Skin of body (tissue), 1 donor: ENCODE measurements at regions not wholly inside any gene's neighbourhood (a gene's known extent, or its start where the extent isn't known, plus 50 kb on each side); places are given as distances from the start of the nearest gene placed in this dataset.
"Not testable (repeated sequence)": the region's sequence is repeated elsewhere in the genome, so short reads cannot be mapped to it uniquely, and the experiment has no call there.

Source experiments
- DNase-seq: peaks from one replicate; lab custom pipeline; 2025; lab: John Stamatoyannopoulos, UW

DNA sequence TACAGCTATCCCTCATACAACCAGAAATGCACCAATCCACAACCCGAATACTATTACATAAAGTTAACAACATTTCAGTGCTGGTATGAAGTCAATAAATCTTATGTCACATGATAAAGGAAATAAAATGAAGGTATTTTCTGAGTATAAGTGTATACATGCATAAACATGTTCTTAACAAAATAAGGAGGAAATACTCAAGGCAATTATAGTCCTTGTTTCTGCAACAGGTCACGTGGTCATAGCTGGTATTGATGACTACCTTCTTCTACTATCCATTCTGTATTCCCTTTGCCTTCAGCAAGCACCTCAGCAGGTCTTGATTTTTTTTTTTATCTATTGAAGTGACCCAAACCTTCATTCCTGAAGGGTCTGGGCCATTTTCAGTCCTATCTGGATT is 675.6 kb downstream of the RPL10L start:
- DNase-seq = no peak

DNA sequence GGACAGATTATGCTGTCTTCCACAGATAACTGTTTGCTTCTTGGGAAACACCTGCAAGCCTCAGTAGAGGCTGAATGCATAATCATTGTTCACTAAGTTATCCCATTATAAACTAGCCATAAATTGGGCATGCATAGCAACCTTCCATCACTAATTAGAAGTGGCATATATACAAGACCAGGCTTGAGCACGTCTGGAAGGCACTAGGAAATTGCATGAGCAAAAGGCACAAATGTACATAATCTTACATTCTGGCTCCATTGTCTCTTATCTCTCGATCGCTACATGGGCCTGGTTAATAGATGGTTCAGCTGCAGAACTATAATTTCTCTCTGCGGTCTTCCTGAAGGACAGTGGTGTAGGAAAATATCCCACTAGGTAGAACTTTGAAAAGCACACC is 679.2 kb downstream of the RPL10L start:
- no peak for DNase-seq

DNA sequence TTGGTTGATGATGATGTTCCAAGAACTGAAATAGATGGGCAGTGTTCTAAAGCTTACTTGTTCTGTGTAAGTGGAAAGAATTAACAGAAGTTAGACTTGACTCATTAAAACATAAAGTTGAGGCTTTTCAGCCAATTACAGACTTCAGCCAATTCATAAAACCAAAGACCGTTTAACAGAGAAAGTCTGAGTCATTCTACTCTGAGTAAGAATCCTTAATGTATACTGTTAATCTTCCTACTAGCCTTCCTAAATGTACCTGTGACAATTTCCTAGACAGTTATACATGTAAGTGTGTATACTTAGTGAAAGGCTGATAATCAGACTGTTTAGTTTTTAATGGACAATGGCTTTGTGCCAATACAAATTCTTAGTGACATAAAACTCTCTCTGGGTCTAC is 681.0 kb downstream of the RPL10L start:
- no peak for DNase-seq

DNA sequence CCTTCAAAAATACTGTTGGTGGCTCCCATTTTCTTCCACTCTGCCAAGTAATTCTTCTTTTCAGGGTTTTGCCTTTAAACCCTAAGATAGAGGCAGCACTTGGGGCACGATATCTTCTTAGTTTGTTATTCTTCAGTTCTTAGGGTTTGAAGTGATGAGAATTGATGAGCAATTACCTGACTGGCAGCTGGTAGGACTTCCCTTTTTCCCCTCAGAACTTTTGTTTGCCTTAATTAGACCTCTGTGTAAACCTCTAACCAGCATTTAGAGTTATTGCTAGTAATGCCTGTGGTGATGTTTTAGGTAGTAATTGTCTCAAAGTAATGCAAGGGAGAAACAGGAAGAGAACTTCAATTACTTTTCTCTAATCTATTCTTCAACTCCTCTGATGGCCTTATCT is 683.5 kb downstream of the RPL10L start:
- no peak for DNase-seq

DNA sequence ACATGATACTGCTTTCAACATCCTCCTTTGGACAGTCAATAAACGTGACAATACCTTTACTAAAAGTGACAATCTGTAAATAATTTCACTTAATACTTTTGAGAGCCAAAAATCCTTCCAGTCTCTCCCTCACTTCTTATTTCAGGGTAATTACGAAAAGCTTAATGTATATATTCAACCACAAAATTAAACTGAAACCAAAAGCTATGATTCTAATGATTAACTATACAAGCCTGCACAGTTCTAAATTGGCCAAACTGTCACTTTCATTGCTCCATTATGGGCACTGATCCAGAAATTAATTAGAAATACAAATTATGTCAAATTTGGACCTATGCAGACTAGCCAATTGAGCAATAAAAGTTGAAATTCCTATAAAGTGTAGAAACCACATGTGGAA is 696.5 kb upstream of the MIS18BP1 start:
- DNase-seq = no peak

DNA sequence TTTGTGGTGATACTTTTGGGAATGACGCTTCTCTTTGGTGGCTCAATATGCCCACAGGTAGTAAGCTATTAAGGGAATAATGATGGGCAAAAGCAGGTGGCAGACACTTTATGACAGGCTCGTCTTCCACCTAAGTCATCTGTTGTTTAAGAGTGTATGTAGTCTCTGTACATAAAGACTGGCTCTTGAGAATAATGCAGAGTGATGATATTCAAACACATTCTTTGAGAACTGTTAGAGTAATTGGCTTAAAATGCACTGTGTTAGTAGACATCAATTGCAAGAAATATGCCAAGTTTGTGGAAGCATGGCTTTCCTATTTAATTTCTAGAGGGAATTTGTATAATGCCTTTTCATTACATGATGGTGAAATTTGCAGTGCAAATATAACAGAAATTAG is 694.8 kb upstream of the MIS18BP1 start:
- no peak for DNase-seq

DNA sequence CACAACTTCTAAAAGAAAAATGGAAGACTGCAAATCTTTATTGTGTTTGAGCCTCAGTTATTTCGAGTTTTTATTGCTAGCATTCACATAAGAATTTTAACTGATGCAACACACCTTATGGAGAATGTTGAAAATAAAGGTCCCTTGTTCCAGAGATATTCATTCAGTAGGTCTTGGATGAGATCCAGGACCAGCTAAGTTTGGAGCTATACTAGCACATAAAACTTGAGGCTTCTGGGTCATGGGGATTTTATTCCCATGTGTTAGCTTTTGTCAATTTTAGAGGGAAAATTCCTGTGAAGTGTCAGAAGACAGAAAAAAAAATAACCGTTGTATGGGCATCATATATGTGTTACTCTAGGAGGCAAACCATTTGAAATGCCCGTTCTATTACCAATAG is 693.2 kb upstream of the MIS18BP1 start:
- no peak for DNase-seq

DNA sequence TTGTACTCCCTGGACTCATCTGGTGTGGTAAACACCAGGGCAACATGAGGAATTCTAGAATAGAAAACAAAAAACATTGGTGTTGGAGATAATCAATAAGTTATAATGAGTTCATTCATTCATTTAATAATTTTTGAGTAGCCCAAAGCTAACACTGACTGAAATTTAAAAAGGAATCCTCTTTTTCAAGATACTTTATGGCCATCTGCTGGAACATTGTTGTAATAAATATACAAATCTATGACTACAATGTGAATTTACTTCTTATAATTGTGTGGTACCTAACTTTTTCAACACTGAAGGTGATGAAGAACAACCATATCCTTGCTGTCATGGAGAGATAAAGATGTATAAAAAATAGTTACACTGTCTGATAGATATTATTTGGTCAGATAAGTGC is 687.3 kb upstream of the MIS18BP1 start:
- no peak for DNase-seq

DNA sequence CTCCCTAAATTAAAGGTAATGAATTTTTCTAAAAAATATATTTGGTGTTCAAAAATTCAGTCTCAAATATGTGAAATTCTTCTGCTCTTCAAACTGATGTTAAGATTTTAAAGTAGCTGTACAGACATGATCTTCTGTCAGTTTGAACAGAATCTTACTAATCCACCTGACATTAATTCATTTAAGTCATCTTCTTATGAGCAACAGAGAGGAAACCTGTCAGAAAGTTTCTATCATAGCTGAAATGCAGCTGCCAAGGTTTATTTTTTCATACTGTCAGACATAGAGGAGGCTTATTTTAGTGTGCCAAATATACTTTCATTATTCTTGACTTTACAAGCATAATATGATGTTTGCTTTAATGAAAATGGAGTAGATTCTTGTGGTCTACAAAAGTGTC is 686.6 kb upstream of the MIS18BP1 start:
- no peak for DNase-seq

DNA sequence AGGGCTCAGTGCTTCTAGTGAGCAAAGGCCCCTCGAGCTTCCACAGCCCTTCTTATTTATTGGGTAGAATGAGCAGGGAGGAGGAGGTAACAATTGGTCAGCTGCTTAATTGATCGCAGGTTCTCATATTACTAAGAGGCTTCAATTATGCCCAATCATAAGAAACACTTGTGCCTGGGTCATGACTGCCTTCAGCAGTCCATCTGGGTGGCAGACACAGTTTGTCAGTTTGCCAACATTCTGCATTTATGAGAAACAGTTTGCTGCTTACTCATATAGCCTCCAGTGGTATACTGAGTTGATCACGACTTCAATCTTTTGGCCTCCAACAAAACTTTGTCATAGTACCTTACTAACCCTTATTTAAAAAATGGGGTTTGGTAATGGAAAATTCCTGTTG is 667.0 kb upstream of the MIS18BP1 start:
- DNase-seq = not testable (repeated sequence)

DNA sequence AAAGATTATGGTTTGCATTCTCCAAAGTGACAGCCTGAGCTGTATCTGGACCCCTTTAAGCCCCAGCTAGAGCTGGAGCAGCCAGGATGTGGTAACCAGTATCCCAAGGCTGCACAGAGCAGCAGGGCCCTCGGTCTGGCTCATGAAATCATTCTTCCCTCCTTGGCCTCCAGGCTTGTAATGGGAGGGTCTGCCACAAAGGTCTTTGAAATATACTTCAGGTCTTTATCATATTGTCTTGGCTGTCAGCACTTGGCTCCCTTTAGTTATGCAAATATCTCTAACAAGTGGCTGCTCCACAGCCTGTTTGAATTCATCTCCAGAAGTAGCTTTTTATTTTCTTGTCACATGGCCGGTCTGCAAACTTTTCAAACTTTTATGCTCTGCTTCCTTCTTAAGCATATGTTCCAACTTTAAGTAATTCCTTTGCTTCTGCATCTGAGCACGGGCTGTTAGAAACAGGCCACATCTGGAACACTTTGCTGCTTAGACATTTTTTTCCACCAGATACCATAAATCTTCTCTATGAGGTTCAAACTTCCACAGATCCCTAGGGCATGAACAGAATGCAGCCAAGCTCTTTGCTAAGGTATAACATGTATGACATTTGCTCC is 663.4 kb upstream of the MIS18BP1 start:
- peak; percentile 82 for DNase-seq

DNA sequence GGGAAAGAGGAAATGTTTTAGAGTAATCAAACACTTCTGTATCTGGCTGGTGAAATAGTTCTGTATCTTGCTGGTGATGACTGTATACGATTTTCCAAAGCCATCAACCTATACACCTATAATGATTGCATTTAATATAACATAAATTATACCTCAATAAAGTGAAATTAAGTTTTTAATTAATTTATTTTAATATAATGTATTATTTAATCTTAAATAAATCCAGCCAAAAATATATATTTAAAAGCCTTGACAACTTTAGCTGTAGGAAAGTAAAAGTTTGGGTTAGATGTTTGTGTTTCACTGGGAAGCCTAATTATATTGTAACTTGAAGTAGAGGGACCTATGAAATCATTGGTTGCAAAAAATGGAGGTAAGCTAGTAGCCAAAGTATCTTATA is 654.8 kb upstream of the MIS18BP1 start:
- DNase-seq = no peak

DNA sequence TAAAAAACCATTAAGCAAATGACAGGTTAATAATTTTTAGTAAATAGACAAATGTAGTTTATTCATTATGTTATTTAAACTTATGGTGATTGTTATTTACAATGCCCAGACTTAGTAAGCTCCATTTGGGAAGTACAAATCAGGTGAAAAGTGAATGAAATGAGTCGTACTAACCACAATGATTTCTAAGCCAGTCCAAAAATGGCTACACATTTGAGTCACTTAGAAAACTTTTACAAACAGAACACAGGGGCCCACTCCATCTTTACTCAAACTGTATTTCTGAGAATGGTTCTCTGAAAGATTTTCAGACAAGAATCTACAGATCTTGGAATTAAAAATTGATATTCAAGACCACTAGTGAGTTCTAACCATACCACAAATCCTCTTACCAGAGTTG is 653.3 kb upstream of the MIS18BP1 start:
- no peak for DNase-seq

DNA sequence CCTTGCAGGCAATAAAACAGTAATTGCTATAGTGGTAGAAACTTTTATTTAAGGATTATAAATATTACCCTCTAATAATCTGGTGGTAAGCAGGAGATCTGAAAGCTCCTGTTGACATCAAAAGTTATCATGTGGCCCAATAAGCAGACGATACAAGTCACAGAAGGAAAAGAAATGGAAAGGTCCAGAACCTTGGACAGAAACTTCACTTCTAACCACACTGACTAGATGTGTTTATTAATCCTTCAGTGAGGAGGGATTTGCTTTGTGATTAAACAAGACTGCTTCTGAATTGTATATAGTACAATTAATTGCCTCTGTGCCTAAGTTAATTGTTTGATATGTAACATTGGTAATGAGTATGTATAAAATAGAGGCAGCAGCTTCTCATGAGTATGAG is 652.7 kb upstream of the MIS18BP1 start:
- DNase-seq = no peak

DNA sequence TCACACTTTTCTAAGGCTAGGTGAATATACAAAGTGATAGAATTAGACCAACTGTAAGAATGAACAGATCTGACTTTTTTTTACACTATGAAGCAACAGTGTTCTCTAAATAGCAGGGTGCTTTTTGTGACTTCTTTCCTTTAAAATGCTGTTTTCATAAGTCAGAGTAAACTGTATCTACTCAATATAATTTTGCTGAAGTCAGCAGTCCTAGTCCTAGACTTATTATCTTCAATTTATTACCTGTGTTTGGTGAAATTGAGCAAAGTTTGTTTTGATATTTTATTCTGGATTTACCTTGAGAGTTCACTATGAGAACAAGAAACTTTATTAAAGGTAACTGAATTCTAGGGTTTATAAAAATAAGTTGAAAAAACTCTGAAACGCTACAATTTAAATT is 651.3 kb upstream of the MIS18BP1 start:
- DNase-seq = no peak

DNA sequence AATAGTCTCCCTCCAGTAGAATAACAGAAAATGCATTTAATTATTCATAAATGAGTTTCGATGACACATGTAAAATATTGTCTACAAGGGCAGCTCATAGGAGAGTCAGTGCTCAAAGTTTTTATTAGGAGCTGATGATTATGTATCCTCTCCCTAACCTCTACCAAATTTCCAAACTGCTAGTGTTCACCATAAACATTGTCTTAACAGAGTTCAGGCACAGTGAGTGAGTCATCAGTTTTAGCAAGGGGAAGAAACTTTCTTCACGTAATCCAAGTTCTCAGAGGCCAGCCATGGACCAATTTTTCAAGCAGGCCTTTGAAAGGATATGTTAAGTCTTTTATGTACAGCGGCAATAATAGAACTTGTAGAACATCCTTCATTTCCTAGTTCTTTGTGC is 649.2 kb upstream of the MIS18BP1 start:
- no peak for DNase-seq

DNA sequence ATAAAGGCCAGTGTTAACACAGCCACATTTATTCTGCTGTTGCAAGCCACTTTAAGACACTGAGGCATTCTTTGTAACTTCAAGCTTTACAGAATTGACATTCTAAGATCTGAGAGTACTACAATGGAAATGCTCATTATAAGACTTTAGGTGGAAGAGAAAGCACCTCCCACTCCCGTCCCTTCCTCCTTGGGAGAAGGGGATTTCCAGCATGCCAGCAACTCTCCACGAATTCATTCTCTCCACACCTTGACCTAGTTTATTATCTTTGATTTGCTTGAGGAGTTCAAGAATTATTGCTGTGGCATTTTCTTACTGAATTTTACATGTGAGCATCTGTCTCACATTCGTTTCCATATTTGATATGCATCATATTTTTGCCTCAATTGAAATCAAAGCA is 644.4 kb upstream of the MIS18BP1 start:
- DNase-seq = no peak

DNA sequence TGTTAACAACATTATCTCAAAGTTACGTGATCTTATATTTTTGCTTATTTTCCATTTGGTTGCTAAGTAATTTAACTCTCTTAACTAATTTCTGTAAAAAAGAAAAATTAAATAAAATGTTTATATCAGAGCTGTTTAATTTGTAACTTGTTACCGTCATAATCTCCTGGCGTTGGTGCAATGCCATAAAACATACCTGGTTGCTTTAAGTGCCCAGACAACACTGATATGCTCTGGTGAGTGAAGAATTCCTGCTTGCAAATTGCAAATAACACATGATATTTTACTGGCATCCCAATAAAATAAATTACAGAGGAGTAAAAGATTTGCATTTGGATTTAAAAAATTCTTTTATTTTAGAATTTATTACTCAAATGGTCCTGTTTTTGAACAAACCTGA is 640.1 kb upstream of the MIS18BP1 start:
- no peak for DNase-seq

DNA sequence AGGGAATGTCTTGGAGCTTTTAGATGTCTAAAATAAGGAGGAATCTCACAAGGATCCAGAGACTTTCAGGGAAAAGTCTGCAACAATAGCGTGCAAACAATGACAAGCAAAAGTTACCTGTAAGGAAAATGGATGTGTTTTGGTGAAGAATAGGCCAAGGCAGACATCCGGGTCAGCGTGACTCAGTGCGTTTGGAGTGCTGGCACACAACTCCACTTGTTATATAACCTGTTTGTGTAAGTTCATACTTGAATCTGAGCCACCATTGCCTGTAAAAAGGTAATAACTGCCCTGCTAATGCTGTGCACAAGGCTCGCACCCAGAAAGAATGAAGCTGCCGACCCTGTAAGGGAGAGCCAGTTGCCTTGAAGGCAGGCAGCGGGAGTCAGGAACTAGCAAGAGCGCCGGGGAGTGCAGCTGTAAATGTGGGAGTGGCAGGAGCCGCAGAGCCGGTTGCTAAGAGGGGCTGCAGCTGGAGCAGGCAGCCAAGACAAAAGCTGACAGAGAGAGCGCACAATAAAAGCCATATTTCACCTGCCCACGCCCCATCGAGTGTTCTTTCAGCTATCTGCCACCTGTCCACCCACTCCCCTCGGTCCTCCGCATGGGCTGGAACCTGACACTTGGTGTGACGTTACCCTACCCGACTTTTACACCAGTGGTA is 638.5 kb upstream of the MIS18BP1 start:
- no peak for DNase-seq

DNA sequence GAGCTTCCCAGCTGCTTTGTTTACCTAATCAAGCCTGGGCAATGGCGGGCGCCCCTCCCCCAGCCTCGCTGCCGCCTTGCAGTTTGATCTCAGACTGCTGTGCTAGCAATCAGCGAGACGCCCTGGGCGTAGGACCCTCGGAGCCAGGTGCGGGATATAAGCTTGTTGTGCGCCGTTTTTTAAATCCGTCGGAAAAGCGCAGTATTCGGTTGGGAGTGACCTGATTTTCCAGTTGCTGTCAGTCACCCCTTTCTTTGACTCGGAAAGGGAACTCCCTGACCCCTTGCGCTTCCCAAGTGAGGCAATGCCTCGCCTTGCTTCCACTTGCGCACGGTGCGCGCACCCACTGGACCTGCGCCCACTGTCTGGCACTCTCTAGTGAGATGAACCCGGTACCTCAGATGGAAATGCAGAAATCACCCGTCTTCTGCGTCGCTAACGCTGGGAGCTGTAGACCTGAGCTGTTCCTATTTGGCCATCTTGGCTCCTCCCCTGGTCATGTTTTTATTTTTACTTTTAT is 635.8 kb upstream of the MIS18BP1 start:
- DNase-seq = not testable (repeated sequence)

DNA sequence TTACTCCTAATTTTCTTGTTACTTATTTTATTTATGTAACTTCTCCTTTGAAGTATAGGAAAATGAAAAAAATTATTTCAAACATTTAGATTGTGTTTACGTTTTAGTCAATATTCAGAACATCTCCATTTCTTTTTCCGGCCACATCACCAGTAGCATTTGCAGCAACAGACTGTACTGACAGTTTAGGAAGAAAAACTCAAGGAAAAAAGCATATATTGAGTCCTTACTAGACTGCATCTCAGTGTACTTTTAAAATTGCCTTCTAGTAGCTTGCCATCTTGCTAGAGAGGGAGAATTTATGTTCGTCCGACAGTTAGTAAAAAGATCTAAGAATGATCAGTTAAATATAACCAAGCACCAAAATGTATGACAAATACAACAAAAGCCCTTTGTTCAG is 625.0 kb upstream of the MIS18BP1 start:
- DNase-seq = no peak

DNA sequence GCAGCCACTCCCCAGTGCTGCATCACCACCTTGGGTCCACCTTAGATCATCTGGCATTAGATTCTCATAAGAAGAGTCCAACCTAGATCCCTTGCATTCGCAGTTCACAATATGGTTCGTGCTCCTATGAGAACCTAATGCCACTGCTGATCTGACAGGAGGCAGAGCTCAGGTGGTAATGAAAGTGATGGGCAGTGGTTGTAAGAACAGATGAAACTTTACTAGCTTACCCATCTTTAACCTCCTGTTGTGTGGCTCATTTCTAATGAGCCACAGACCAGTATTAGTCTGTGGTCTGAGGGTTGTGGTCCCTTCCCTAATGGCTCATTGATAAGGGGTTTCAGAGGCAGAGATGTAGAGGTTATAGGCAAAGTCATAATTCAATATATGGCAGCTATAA is 615.9 kb upstream of the MIS18BP1 start:
- no peak for DNase-seq

DNA sequence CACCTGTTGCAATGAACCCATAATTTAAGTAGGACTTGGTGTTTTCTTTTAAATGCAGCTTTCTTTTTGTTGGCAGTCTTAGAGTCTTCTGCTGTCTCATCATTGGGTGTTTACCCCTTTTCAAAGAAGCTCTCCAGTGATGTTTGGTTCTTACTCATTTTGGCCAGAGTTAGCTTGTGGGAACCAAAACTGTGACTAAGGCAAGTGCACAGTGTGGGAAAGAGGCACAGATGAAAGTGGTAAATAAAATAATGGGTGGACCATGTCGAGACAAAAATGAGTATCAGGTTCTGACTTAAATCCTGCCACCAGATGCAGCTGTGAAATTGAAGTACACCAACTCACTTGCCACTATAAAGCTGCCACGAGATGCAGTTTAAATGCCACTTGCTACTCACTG is 615.4 kb upstream of the MIS18BP1 start:
- DNase-seq = no peak
